ENCODE measurements at regions not wholly inside any gene's neighbourhood (a gene's known extent, or its start where the extent isn't known, plus 50 kb on each side); places are given as distances from the start of the nearest gene placed in this dataset.

GRCh38 chr13:31887286-31887685, 144.3 kb upstream of the FRY start:
- TF ChIP-seq POLR2A (IDR thresholded peaks at IDR 0.05; ENCODE audit: low read depth, low read length) (no peak), SPI1 (IDR thresholded peaks at IDR 0.05; ENCODE audit: low read depth, low read length) (no peak), TAF1 (IDR thresholded peaks at IDR 0.05; ENCODE audit: low read depth, low read length) (no peak)
